Esophagus (tissue), 2 donors: ENCODE measurements at regions not wholly inside any gene's neighbourhood (a gene's known extent, or its start where the extent isn't known, plus 50 kb on each side); places are given as distances from the start of the nearest gene placed in this dataset.
A peak's percentile ranks its signal among the peaks of the same experiment; 100 is the strongest.

Experiments
- H3K27ac ChIP-seq, 2 donors: one replicate each; pipeline ENCODE4 v1.5.1; 2013; ENCODE audit warnings: low read depth in 2 of 2, mild to moderate bottlenecking in 2 of 2, inconsistent platforms in 1 of 2, low read length in 1 of 2, moderate library complexity in 1 of 2
- H3K27me3 ChIP-seq, 2 donors: one replicate each; pipeline ENCODE4 v1.6.1; 2013; ENCODE audit warnings: low read length in 2 of 2, control low read depth in 1 of 2, mild to moderate bottlenecking in 1 of 2; ENCODE audit not compliant: insufficient read depth in 2 of 2, control insufficient read depth in 1 of 2
- H3K36me3 ChIP-seq, 2 donors: one replicate each; pipeline ENCODE4 v1.6.1; 2013; ENCODE audit warnings: low read length in 1 of 2; ENCODE audit not compliant: control insufficient read depth in 2 of 2, insufficient read depth in 2 of 2
- H3K4me1 ChIP-seq, 2 donors: one replicate each; pipeline ENCODE4 v1.6.1; 2013; ENCODE audit warnings: low read length in 1 of 2; ENCODE audit not compliant: control insufficient read depth in 2 of 2, insufficient read depth in 2 of 2
- H3K4me3 ChIP-seq, 2 donors: one replicate each; pipeline ENCODE4 v1.5.1; 2013; ENCODE audit warnings: low read length in 2 of 2, mild to moderate bottlenecking in 2 of 2, low read depth in 1 of 2, moderate library complexity in 1 of 2
- H3K9me3 ChIP-seq, 2 donors: one replicate each; pipeline ENCODE4 v1.6.1; 2013; ENCODE audit warnings: mild to moderate bottlenecking in 2 of 2, low read depth in 1 of 2, low read length in 1 of 2, moderate library complexity in 1 of 2; ENCODE audit not compliant: control insufficient read depth in 2 of 2, insufficient read depth in 1 of 2
- WGBS, 2 donors: extraction: QIAGEN DNeasy Blood & Tissue Kit; methylation state at CpG; one replicate each; pipeline ENCODE4 v1.1.7; 2013; 5-methylcytosine and 5-hydroxymethylcytosine counted together
- donor health status: healthy with polysubstance abuse.
- donor health status: Bipolar disorder and iron deficiency.

- H3K4me3 ChIP-seq, result no peak overlapping the region
- H3K27ac ChIP-seq, result no peak overlapping the region
- no peaks in the 10 kb centered on the region for H3K9me3 ChIP-seq
- H3K4me1 ChIP-seq, result peaks cover 2 to 7% of the 10 kb centered on the region in 2 donors
- 90% methylated on average over 5 of the region's 5 CpGs for WGBS, 2 donors
- H3K36me3 ChIP-seq, result no peaks in the 10 kb centered on the region
- no peaks in the 10 kb centered on the region for H3K27me3 ChIP-seq
These were observed 154.6 kb upstream of the GDF10 start for GRCh38 chr10:47145290-47145934.

GRCh38 chr10:47146572-47146971, 153.4 kb upstream of the GDF10 start:
- Histone ChIP-seq H3K9me3 (peaks cover 0 to 3% of the 10 kb centered on the region in 2 donors), H3K4me3 (no peak overlapping the region), H3K27ac (peak overlapping the region in 1 of 2 donors; percentile 76), H3K27me3 (no peaks in the 10 kb centered on the region), H3K4me1 (peaks cover 2 to 7% of the 10 kb centered on the region in 2 donors), H3K36me3 (no peaks in the 10 kb centered on the region)
- 43 to 47% methylated on average over 3 of the region's 3 CpGs for WGBS, 2 donors

DNA sequence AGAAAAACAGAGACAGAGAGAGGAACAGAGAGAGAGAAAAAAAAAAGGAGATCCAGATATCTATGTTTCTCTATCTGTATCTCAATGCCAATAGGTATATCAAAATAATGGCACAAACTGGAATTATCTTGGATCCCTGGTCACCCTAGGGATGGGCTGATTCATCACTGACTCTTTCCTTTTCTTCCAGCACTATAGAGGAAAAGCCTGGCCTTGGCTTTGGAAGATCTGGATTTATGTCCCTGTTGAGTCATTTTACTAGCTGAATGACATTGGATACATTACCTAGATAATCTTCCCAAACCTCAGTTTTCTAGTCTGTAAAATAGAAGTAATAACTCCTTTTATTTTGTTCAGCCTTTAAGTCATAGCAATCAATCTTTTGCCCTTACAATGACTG, 152.8 kb upstream of the GDF10 start:
- Histone ChIP-seq H3K27ac (no peak overlapping the region), H3K4me3 (no peak overlapping the region), H3K4me1 (peaks cover 2 to 7% of the 10 kb centered on the region in 2 donors), H3K9me3 (peaks cover 0 to 3% of the 10 kb centered on the region in 2 donors), H3K36me3 (no peaks in the 10 kb centered on the region), H3K27me3 (no peaks in the 10 kb centered on the region)

- Histone ChIP-seq H3K9me3 (peaks cover 0 to 5% of the 10 kb centered on the region in 2 donors), H3K4me3 (no peak overlapping the region), H3K4me1 (peaks cover 2 to 7% of the 10 kb centered on the region in 2 donors), H3K27ac (no peak overlapping the region), H3K36me3 (no peaks in the 10 kb centered on the region), H3K27me3 (no peaks in the 10 kb centered on the region)
- 70 to 74% methylated on average over 3 of the region's 3 CpGs for WGBS, 2 donors
These were observed 149.4 kb upstream of the GDF10 start for GRCh38 chr10:47150581-47150980.

DNA sequence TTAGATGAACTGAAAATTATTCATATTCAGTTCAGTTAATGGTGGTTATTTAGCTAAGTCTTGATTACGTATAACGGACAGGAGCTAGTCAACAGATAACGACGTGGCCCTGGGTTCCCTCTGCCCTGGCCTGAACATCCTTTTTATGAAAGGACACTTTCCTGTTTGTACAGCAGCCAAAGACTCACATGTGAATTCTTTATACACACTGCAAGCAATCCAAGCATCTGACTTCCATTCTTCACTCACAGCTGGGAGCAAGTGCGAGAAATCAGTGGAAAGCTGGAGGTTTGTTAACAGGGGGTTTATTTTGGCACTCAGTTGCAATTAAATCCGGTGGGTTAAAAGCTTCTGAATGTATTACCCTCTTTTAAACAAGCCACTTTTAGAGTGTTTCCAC, 148.1 kb upstream of the GDF10 start:
- Histone ChIP-seq H3K27me3 (no peaks in the 10 kb centered on the region), H3K4me1 (no peaks in the 10 kb centered on the region), H3K27ac (no peak overlapping the region), H3K4me3 (no peak overlapping the region), H3K36me3 (no peaks in the 10 kb centered on the region), H3K9me3 (peaks cover 0 to 5% of the 10 kb centered on the region in 2 donors)
- 52 to 70% methylated on average over 6 of the region's 6 CpGs for WGBS, 2 donors

DNA sequence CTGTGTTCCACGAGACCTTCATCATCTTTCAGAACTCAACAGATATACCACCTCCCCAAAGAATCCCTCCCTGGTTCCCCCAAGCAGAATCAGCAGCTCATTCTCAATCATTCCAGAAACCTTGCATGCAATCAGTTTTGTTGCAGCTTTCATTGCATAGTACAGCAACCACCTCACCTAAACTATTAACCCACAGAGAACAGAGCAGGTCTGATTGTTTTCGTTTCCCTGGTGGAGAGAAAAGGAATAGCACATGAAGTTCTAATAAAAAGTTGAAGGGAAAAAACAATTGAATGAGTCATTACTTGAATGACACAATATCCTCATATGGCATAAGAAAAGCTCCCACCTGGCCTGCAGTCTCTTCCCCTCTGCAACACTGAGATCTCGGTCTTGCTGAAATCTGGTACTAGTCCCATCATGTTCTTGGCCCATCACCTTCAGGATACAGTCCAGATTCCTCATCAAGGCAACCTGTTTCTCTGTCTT, 147.1 kb upstream of the GDF10 start:
- no peaks in the 10 kb centered on the region for H3K27me3 ChIP-seq
- no peak overlapping the region for H3K27ac ChIP-seq
- 42 to 65% methylated on average over 3 of the region's 3 CpGs for WGBS, 2 donors
- no peak overlapping the region for H3K4me3 ChIP-seq
- no peaks in the 10 kb centered on the region for H3K4me1 ChIP-seq
- no peaks in the 10 kb centered on the region for H3K36me3 ChIP-seq
- H3K9me3 ChIP-seq, result peaks cover 0 to 5% of the 10 kb centered on the region in 2 donors

DNA sequence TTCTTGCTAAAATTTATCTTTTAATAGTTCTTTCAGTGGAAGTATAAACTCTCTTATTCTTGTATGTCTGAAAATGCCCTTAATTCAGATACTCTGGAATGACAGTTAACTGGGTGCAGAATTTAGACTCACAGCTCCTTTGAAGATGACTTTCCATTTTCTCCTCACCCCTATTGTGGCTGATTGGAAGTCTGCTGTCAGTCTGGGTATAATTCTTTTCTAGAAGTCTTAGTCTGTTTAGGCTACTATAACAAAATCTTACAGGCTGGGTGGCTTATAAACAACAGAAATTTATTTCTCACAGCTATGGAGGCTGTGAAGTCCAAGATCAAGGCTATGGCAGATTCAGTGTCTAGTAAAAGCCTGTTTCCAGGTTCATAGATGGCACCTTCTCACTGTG, 145.2 kb upstream of the GDF10 start:
- Histone ChIP-seq H3K27me3 (no peaks in the 10 kb centered on the region), H3K4me1 (no peaks in the 10 kb centered on the region), H3K9me3 (peaks cover 0 to 5% of the 10 kb centered on the region in 2 donors), H3K36me3 (no peaks in the 10 kb centered on the region), H3K4me3 (no peak overlapping the region), H3K27ac (no peak overlapping the region)

DNA sequence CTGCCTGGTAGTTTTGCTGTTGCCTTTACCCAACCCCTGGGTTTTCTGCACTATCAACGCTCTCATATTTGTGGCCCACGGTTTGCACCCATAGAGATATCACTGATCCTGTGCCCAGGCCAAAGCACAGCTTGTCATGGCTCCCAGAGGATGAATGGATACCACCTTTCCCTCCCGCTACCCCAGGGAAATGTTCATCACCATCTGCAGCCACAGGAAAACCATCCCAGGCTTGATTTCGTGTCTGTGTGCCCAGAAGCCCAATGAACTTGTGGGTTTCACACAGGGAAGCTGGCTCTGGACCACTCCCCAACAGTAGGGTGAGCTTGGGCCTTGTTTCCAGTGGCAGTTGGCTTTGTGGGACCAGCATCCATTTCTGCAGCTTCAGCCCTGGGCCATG, 143.1 kb upstream of the GDF10 start:
- WGBS, 2 donors, result 61 to 68% methylated on average over 4 of the region's 4 CpGs
- H3K27me3 ChIP-seq, result no peaks in the 10 kb centered on the region
- H3K36me3 ChIP-seq, result no peaks in the 10 kb centered on the region
- no peak overlapping the region for H3K4me3 ChIP-seq
- no peak overlapping the region for H3K27ac ChIP-seq
- no peaks in the 10 kb centered on the region for H3K4me1 ChIP-seq
- H3K9me3 ChIP-seq, result peaks cover 0 to 3% of the 10 kb centered on the region in 2 donors

- Histone ChIP-seq H3K27me3 (no peaks in the 10 kb centered on the region), H3K4me1 (no peaks in the 10 kb centered on the region), H3K27ac (no peak overlapping the region), H3K9me3 (no peaks in the 10 kb centered on the region), H3K4me3 (no peak overlapping the region), H3K36me3 (no peaks in the 10 kb centered on the region)
- 81 to 86% methylated on average over 10 of the region's 10 CpGs for WGBS, 2 donors
These were observed 141.6 kb upstream of the GDF10 start for GRCh38 chr10:47158116-47159071.
